Astrocyte (in vitro differentiated cells and primary cell): ENCODE measurements at regions not wholly inside any gene's neighbourhood (a gene's known extent, or its start where the extent isn't known, plus 50 kb on each side); places are given as distances from the start of the nearest gene placed in this dataset.

Experiments used
- DNase-seq: peaks from one replicate; pipeline ENCODE4 v3.0.0-alpha.2; 2010; ENCODE audit warnings: low read depth
- FAIRE-seq: peaks from 2 replicates; lab custom pipeline; 2011; peaks lifted over from hg19 to GRCh38; lab: Jason Lieb, UNC
- H2AFZ ChIP-seq: 2 replicates; pipeline ENCODE4 v1.6.0; 2012; ENCODE audit warnings: low read depth, low read length, inconsistent platforms
- H3K27ac ChIP-seq: 2 replicates; pipeline ENCODE4 v1.5.1; 2011; ENCODE audit warnings: low read depth, low read length, inconsistent platforms
- H3K27me3 ChIP-seq: 2 replicates; pipeline ENCODE4 v1.6.0; 2011; ENCODE audit warnings: low read length, inconsistent platforms; ENCODE audit not compliant: insufficient read depth
- H3K36me3 ChIP-seq: 2 replicates; pipeline ENCODE4 v1.5.1; 2011; ENCODE audit warnings: low read length, inconsistent platforms; ENCODE audit not compliant: insufficient read depth
- H3K4me1 ChIP-seq: 2 replicates; pipeline ENCODE4 v1.5.1; 2011; ENCODE audit warnings: low read length, inconsistent platforms; ENCODE audit not compliant: insufficient read depth
- H3K4me2 ChIP-seq: 2 replicates; pipeline ENCODE4 v1.6.0; 2012; ENCODE audit warnings: low read length, inconsistent platforms
- H3K4me3 ChIP-seq: 2 replicates; pipeline ENCODE4 v1.5.1; 2011; ENCODE audit warnings: low read depth, mild to moderate bottlenecking, low read length, inconsistent platforms; ENCODE audit not compliant: insufficient read depth
- H3K79me2 ChIP-seq: 2 replicates; pipeline ENCODE4 v1.6.0; 2012; ENCODE audit warnings: mild to moderate bottlenecking, low read length, inconsistent platforms; ENCODE audit not compliant: insufficient read depth
- H3K9ac ChIP-seq: 2 replicates; pipeline ENCODE4 v1.6.0; 2012; ENCODE audit warnings: mild to moderate bottlenecking, low read length, inconsistent platforms
- H3K9me3 ChIP-seq: 2 replicates; pipeline ENCODE4 v1.5.1; 2012; ENCODE audit warnings: low read depth, mild to moderate bottlenecking, low read length, inconsistent platforms; ENCODE audit not compliant: insufficient read depth
- H4K20me1 ChIP-seq: 2 replicates; pipeline ENCODE4 v1.6.0; 2012; ENCODE audit warnings: low read length, inconsistent platforms; ENCODE audit not compliant: insufficient read depth
- H3K27ac Mint-ChIP-seq: one replicate; pipeline ENCODE4 v1.8.0; 2021; ENCODE audit warnings: mild to moderate bottlenecking, mixed read lengths; ENCODE audit not compliant: unreplicated experiment
- H3K27me3 Mint-ChIP-seq: one replicate; pipeline ENCODE4 v1.8.0; 2021; ENCODE audit warnings: low read depth, mixed read lengths; ENCODE audit not compliant: unreplicated experiment
- H3K36me3 Mint-ChIP-seq: one replicate; pipeline ENCODE4 v1.8.0; 2021; ENCODE audit warnings: low read depth, mixed read lengths; ENCODE audit not compliant: unreplicated experiment
- H3K4me1 Mint-ChIP-seq: one replicate; pipeline ENCODE4 v1.8.0; 2021; ENCODE audit warnings: low read depth, mixed read lengths; ENCODE audit not compliant: unreplicated experiment
- H3K4me3 Mint-ChIP-seq: one replicate; pipeline ENCODE4 v1.8.0; 2021; ENCODE audit warnings: mild to moderate bottlenecking, moderate library complexity, mixed read lengths; ENCODE audit not compliant: unreplicated experiment
- H3K9me3 Mint-ChIP-seq: one replicate; pipeline ENCODE4 v1.8.0; 2021; ENCODE audit warnings: mild to moderate bottlenecking, mixed read lengths; ENCODE audit not compliant: unreplicated experiment
- EZH2 ChIP-seq: IDR thresholded peaks from 2 replicates; pipeline ENCODE4 v1.6.1; 2012; ENCODE audit warnings: mild to moderate bottlenecking, low read length, inconsistent platforms; ENCODE audit not compliant: insufficient read depth
- TF ChIP-seq, protein P1 (sequence below): IDR thresholded peaks from 2 replicates; pipeline ENCODE4 v1.5.1; 2011; ENCODE audit warnings: low read depth, mild to moderate bottlenecking, inconsistent platforms, low read length, moderate library complexity; ENCODE audit not compliant: insufficient read depth

DNA sequence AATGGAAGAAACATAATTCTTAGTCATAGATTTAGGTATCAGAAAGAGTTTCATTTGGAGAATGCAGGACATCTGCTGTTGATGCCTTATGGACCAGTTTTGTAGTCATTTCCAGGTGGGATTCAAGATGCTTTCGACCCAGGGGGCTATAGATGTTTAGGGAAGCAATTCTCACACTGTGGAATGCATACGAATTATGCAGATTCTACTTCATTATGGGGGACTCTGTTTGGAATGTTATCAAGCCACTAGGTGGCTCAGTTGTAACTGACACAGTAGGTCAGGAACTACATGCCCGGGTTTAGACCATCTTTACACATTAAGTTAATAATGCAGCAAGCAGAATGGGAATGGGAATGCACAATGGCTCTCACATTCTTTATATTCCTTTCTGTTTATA lies 1359.8 kb downstream of the ZPLD1 start:
- no peaks in the 10 kb centered on the region for H3K27me3 ChIP-seq
- H3K9ac ChIP-seq, result no peak overlapping the region
- no peak for DNase-seq
- FAIRE-seq, result no peak
- no peaks in the 10 kb centered on the region for H3K36me3 ChIP-seq
- no peak overlapping the region for H3K27ac ChIP-seq
- H4K20me1 ChIP-seq, result no peaks in the 10 kb centered on the region
- no peaks in the 10 kb centered on the region for H3K4me1 ChIP-seq
- Mint-ChIP-seq H3K4me3 (no peak overlapping the region), H3K27me3 (no peaks in the 10 kb centered on the region), H3K4me1 (no peaks in the 10 kb centered on the region), H3K9me3 (peaks cover 2% of the 10 kb centered on the region), H3K36me3 (no peaks in the 10 kb centered on the region), H3K27ac (no peak overlapping the region)
- no peak for TF ChIP-seq EZH2
- TF ChIP-seq, protein P1, sequence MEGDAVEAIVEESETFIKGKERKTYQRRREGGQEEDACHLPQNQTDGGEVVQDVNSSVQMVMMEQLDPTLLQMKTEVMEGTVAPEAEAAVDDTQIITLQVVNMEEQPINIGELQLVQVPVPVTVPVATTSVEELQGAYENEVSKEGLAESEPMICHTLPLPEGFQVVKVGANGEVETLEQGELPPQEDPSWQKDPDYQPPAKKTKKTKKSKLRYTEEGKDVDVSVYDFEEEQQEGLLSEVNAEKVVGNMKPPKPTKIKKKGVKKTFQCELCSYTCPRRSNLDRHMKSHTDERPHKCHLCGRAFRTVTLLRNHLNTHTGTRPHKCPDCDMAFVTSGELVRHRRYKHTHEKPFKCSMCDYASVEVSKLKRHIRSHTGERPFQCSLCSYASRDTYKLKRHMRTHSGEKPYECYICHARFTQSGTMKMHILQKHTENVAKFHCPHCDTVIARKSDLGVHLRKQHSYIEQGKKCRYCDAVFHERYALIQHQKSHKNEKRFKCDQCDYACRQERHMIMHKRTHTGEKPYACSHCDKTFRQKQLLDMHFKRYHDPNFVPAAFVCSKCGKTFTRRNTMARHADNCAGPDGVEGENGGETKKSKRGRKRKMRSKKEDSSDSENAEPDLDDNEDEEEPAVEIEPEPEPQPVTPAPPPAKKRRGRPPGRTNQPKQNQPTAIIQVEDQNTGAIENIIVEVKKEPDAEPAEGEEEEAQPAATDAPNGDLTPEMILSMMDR, result no peak
- no peak overlapping the region for H2AFZ ChIP-seq
- H3K4me2 ChIP-seq, result no peak overlapping the region
- H3K4me3 ChIP-seq, result no peak overlapping the region
- H3K9me3 ChIP-seq, result no peaks in the 10 kb centered on the region
- H3K79me2 ChIP-seq, result no peaks in the 10 kb centered on the region

DNA sequence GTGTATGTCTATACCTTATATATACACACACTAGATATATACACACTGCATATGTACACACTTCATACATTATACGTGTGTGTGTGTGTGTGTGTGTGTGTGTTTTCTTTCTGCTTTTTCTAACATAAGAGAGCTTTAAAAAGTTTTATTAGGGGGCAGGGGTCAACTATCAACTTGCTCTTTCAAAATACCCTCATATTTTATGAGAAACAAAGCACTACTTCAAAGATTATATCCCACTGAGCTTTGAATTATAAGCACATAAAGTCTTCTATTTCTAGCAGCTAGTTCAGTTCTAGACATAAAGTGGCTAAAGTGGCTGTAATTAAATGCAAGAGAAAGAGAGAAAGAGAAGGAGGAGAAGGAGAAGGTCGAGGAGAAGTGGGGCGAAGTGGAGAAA lies 1361.3 kb downstream of the ZPLD1 start:
- no peaks in the 10 kb centered on the region for H3K4me1 Mint-ChIP-seq
- Histone ChIP-seq H3K36me3 (no peaks in the 10 kb centered on the region), H3K27ac (no peak overlapping the region), H3K9ac (no peak overlapping the region), H3K9me3 (no peaks in the 10 kb centered on the region), H3K4me3 (no peak overlapping the region), H4K20me1 (no peaks in the 10 kb centered on the region), H3K79me2 (no peaks in the 10 kb centered on the region), H3K27me3 (no peaks in the 10 kb centered on the region), H2AFZ (no peak overlapping the region), H3K4me1 (no peaks in the 10 kb centered on the region), H3K4me2 (no peak overlapping the region)
- FAIRE-seq (no peak), DNase-seq (no peak)
- no peaks in the 10 kb centered on the region for H3K36me3 Mint-ChIP-seq
- TF ChIP-seq, protein P1, result no peak
- no peak for TF ChIP-seq EZH2
- H3K27ac Mint-ChIP-seq, result no peak overlapping the region
- H3K4me3 Mint-ChIP-seq, result no peak overlapping the region
- no peaks in the 10 kb centered on the region for H3K27me3 Mint-ChIP-seq
- H3K9me3 Mint-ChIP-seq, result peaks cover 2% of the 10 kb centered on the region

DNA sequence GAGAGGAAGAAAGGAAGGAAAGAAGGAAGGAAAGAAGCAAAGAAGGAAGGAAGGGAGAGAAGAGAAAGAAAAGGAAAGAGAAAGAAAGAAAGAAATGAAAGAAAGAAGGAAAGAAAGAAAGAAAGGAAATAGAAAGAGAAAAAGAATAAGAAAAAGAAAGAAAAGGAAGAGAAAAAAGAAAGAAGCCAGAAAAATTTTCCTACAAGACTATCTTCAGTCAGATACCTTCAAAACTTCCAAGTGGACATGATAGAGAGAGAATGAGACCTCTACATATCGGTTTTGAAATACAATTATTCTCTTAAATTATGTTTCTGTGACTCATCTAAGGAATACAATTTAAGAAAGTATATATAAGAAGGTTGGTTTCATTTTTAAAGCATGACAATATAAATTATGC lies 1369.0 kb downstream of the ZPLD1 start:
- Histone ChIP-seq H3K36me3 (no peaks in the 10 kb centered on the region), H3K4me3 (no peak overlapping the region), H3K4me2 (no peak overlapping the region), H3K4me1 (no peaks in the 10 kb centered on the region), H3K9ac (no peak overlapping the region), H3K79me2 (no peaks in the 10 kb centered on the region), H3K27ac (no peak overlapping the region), H4K20me1 (no peaks in the 10 kb centered on the region), H2AFZ (no peak overlapping the region), H3K9me3 (no peaks in the 10 kb centered on the region), H3K27me3 (no peaks in the 10 kb centered on the region)
- DNase-seq (no peak), FAIRE-seq (no peak)
- Mint-ChIP-seq H3K36me3 (no peaks in the 10 kb centered on the region), H3K4me1 (no peaks in the 10 kb centered on the region), H3K9me3 (peaks cover 7% of the 10 kb centered on the region), H3K27ac (no peak overlapping the region), H3K4me3 (no peak overlapping the region), H3K27me3 (no peaks in the 10 kb centered on the region)
- TF ChIP-seq, protein P1, result no peak
- TF ChIP-seq EZH2, result no peak
